ENCODE measurements at regions not wholly inside any gene's neighbourhood (a gene's known extent, or its start where the extent isn't known, plus 50 kb on each side); places are given as distances from the start of the nearest gene placed in this dataset.

- Histone ChIP-seq H2AFZ (ENCODE audit: low read depth, low read length) (no peak overlapping the region), H3K79me2 (ENCODE audit: control insufficient read depth, insufficient read depth, low read length) (no peaks in the 10 kb centered on the region), H3K9me3 (replicated peaks; ENCODE audit: control insufficient read depth, insufficient read depth, low read length) (no peaks in the 10 kb centered on the region), H3K9ac (replicated peaks; ENCODE audit: extremely low read depth, insufficient read depth, low read length) (no peak overlapping the region), H3K4me2 (ENCODE audit: insufficient read depth, low read length) (no peak overlapping the region), H3K27me3 (ENCODE audit: control insufficient read depth in 2 of 2, insufficient read depth in 2 of 2, low read length in 2 of 2) (peaks cover 0 to 2% of the 10 kb centered on the region in 2 experiments), H3K27ac (ENCODE audit: insufficient read depth, low read depth, low read length) (no peak overlapping the region), H3K4me1 (ENCODE audit: control insufficient read depth, extremely low read depth, insufficient read depth, low read length) (no peaks in the 10 kb centered on the region), H3K36me3 (ENCODE audit: control insufficient read depth in 2 of 2, extremely low read depth in 1 of 2, insufficient read depth in 2 of 2, low read length in 2 of 2) (no peaks in the 10 kb centered on the region), H3K9me1 (replicated peaks; ENCODE audit: control insufficient read depth, extremely low read depth, insufficient read depth, low read length) (no peaks in the 10 kb centered on the region), H4K20me1 (replicated peaks; ENCODE audit: control insufficient read depth, extremely low read depth, insufficient read depth, low read length) (no peaks in the 10 kb centered on the region), H3K4me3 (replicated peaks in 1 of 3; ENCODE audit: insufficient read depth in 1 of 3, low read depth in 1 of 3, low read length in 3 of 3) (no peak overlapping the region)
- intact Hi-C loops (cut with micrococcal nuclease): no loop called here
- DNase-seq (ENCODE audit: low read depth, low spot score) (no peak), FAIRE-seq (no peak)
- dilution Hi-C loops (cut with MboI; ENCODE audit: extremely low pct_ligation_motif_present, low sequenced_read_pairs): no loop called here
- ChIA-PET POLR2A (no interaction called here), CTCF (no interaction called here)
- BruUV-seq (replicated peaks): no TSS peak
- TF ChIP-seq EZH2 (IDR thresholded peaks at IDR 0.05; ENCODE audit: borderline replicate concordance, low read depth, low read length, severe bottlenecking): no peak
- TF ChIP-seq FOS (IDR thresholded peaks at IDR 0.05; ENCODE audit: borderline replicate concordance, insufficient read depth, low read length): no peak
- TF ChIP-seq, protein P1, sequence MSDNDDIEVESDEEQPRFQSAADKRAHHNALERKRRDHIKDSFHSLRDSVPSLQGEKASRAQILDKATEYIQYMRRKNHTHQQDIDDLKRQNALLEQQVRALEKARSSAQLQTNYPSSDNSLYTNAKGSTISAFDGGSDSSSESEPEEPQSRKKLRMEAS (IDR thresholded peaks at IDR 0.05; ENCODE audit: insufficient read depth, insufficient read length): no peak
- no peak for TF ChIP-seq GATA2 (IDR thresholded peaks at IDR 0.05; ENCODE audit: insufficient read depth, insufficient read length, low read depth, low read length)
These were observed 87.6 kb downstream of the MAIP1 start for GRCh38 chr2:200042944-200043343.

GRCh38 chr2:200044453-200044852 is 89.1 kb downstream of the MAIP1 start:
- no peak for DNase-seq (ENCODE audit: low read depth, low spot score)
- Histone ChIP-seq H3K9me1 (replicated peaks; ENCODE audit: control insufficient read depth, extremely low read depth, insufficient read depth, low read length) (no peaks in the 10 kb centered on the region), H3K9me3 (replicated peaks; ENCODE audit: control insufficient read depth, insufficient read depth, low read length) (no peaks in the 10 kb centered on the region), H3K4me3 (replicated peaks in 1 of 3; ENCODE audit: insufficient read depth in 1 of 3, low read depth in 1 of 3, low read length in 3 of 3) (no peak overlapping the region), H3K79me2 (ENCODE audit: control insufficient read depth, insufficient read depth, low read length) (no peaks in the 10 kb centered on the region), H3K4me1 (ENCODE audit: control insufficient read depth, extremely low read depth, insufficient read depth, low read length) (no peaks in the 10 kb centered on the region), H3K9ac (replicated peaks; ENCODE audit: extremely low read depth, insufficient read depth, low read length) (no peak overlapping the region), H2AFZ (ENCODE audit: low read depth, low read length) (no peak overlapping the region), H3K36me3 (ENCODE audit: control insufficient read depth in 2 of 2, extremely low read depth in 1 of 2, insufficient read depth in 2 of 2, low read length in 2 of 2) (no peaks in the 10 kb centered on the region), H3K4me2 (ENCODE audit: insufficient read depth, low read length) (no peak overlapping the region), H3K27ac (ENCODE audit: insufficient read depth, low read depth, low read length) (no peak overlapping the region), H4K20me1 (replicated peaks; ENCODE audit: control insufficient read depth, extremely low read depth, insufficient read depth, low read length) (no peaks in the 10 kb centered on the region), H3K27me3 (ENCODE audit: control insufficient read depth in 2 of 2, insufficient read depth in 2 of 2, low read length in 2 of 2) (peaks cover 0 to 2% of the 10 kb centered on the region in 2 experiments)
- CTCF ChIA-PET: no interaction called here
- intact Hi-C loops (cut with micrococcal nuclease): no loop called here
- dilution Hi-C loops (cut with MboI; ENCODE audit: extremely low pct_ligation_motif_present, low sequenced_read_pairs): no loop called here
- no TSS peak for BruUV-seq (replicated peaks)
- TF ChIP-seq CTCF (IDR thresholded peaks at IDR 0.05; ENCODE audit: extremely low read depth in 1 of 2, insufficient read depth in 1 of 2, low read depth in 1 of 2, low read length in 2 of 2) (no peak), JUN (IDR thresholded peaks at IDR 0.05; ENCODE audit: borderline replicate concordance, insufficient read depth, insufficient read length, low read depth) (no peak), EZH2 (IDR thresholded peaks at IDR 0.05; ENCODE audit: borderline replicate concordance, low read depth, low read length, severe bottlenecking) (no peak), MYC (IDR thresholded peaks at IDR 0.05; ENCODE audit: low read depth, low read length) (no peak), POLR2A (IDR thresholded peaks at IDR 0.05; ENCODE audit: low read depth, low read length) (no peak), POLR2AphosphoS5 (IDR thresholded peaks at IDR 0.05; ENCODE audit: insufficient read depth, low read depth, low read length) (no peak), FOS (IDR thresholded peaks at IDR 0.05; ENCODE audit: borderline replicate concordance, insufficient read depth, low read length) (no peak), GATA2 (IDR thresholded peaks at IDR 0.05; ENCODE audit: insufficient read depth, insufficient read length, low read depth, low read length) (no peak)
- TF ChIP-seq, protein P1 (IDR thresholded peaks at IDR 0.05; ENCODE audit: insufficient read depth, insufficient read length): no peak
- no peak for FAIRE-seq
- POLR2A ChIA-PET: no interaction called here

All from endothelial cell of umbilical vein (primary cell).